Karpas-422 (cell line): ENCODE measurements at regions not wholly inside any gene's neighbourhood (a gene's known extent, or its start where the extent isn't known, plus 50 kb on each side); places are given as distances from the start of the nearest gene placed in this dataset.

ENCODE experiments used
- DNase-seq: peaks from one replicate; pipeline ENCODE4 v3.0.0-alpha.2; 2015
- H2AFZ ChIP-seq: fragments of 200-600 bp; sonication (generic); 2 replicates; pipeline ENCODE4 v1.6.1; 2014; ENCODE audit warnings: antibody characterized with exemption, low read length, mixed read lengths
- H3K27ac ChIP-seq: fragments of 200-600 bp; sonication (generic); 2 replicates; pipeline ENCODE4 v1.5.1; 2014; ENCODE audit warnings: mild to moderate bottlenecking, low read length, moderate library complexity
- H3K27me3 ChIP-seq: fragments of 200-600 bp; sonication (generic); 2 replicates; pipeline ENCODE4 v1.6.1; 2014; ENCODE audit warnings: low read length, mixed read lengths
- H3K36me3 ChIP-seq: fragments of 200-600 bp; sonication (generic); 2 replicates; pipeline ENCODE4 v1.6.1; 2014; ENCODE audit warnings: low read length, mixed read lengths; ENCODE audit not compliant: insufficient read depth
- H3K4me1 ChIP-seq: fragments of 200-600 bp; sonication (generic); 2 replicates; pipeline ENCODE4 v1.6.1; 2014; ENCODE audit warnings: mild to moderate bottlenecking, low read length, mixed read lengths
- H3K4me2 ChIP-seq: fragments of 200-600 bp; sonication (generic); 2 replicates; pipeline ENCODE4 v1.6.1; 2014; ENCODE audit warnings: low read length, low read depth, mild to moderate bottlenecking; ENCODE audit not compliant: poor library complexity, severe bottlenecking
- H3K4me3 ChIP-seq: fragments of 200-600 bp; sonication (generic); 2 replicates; pipeline ENCODE4 v1.5.1; 2014; ENCODE audit warnings: mild to moderate bottlenecking, antibody characterized with exemption, low read length, mixed read lengths
- H3K79me2 ChIP-seq: fragments of 200-600 bp; sonication (generic); 2 replicates; pipeline ENCODE4 v1.6.1; 2014; ENCODE audit warnings: mild to moderate bottlenecking, low read length, mixed read lengths
- H3K9ac ChIP-seq: fragments of 200-600 bp; sonication (generic); 2 replicates; pipeline ENCODE4 v1.6.0; 2014; ENCODE audit warnings: low read length
- H3K9me2 ChIP-seq: fragments of 200-600 bp; sonication (generic), shearing (Covaris generic); replicated peaks from 2 replicates; pipeline ENCODE4 v1.6.0; 2014; ENCODE audit warnings: mild to moderate bottlenecking, low read length, moderate library complexity; ENCODE audit not compliant: insufficient read depth
- H3K9me3 ChIP-seq: fragments of 300-700, 200-600 bp; sonication (generic); 2 replicates; pipeline ENCODE4 v1.6.1; 2014; ENCODE audit warnings: low read length, mixed read lengths
- H4K20me1 ChIP-seq: fragments of 200-600 bp; sonication (generic); 2 replicates; pipeline ENCODE4 v1.6.1; 2014; ENCODE audit warnings: mild to moderate bottlenecking, antibody characterized with exemption, low read length, low read depth; ENCODE audit not compliant: insufficient read depth

- Histone ChIP-seq H3K9me2 (no peaks in the 10 kb centered on the region), H3K4me1 (no peaks in the 10 kb centered on the region), H3K79me2 (no peaks in the 10 kb centered on the region), H3K36me3 (no peaks in the 10 kb centered on the region), H3K27ac (no peak overlapping the region), H3K4me3 (no peak overlapping the region), H3K27me3 (no peaks in the 10 kb centered on the region; the same call in 1 of the 2 replicates), H3K9me3 (no peaks in the 10 kb centered on the region), H2AFZ (no peak overlapping the region), H4K20me1 (no peaks in the 10 kb centered on the region), H3K9ac (no peak overlapping the region), H3K4me2 (no peak overlapping the region)
- DNase-seq = no peak
Measured at GRCh38 chr6:8657522-8657921, 222.2 kb upstream of the SLC35B3 start.

- Histone ChIP-seq H3K4me3 (no peak overlapping the region), H4K20me1 (no peaks in the 10 kb centered on the region), H3K9ac (no peak overlapping the region), H3K9me2 (no peaks in the 10 kb centered on the region), H3K36me3 (no peaks in the 10 kb centered on the region), H3K4me1 (no peaks in the 10 kb centered on the region), H3K9me3 (no peaks in the 10 kb centered on the region), H2AFZ (no peak overlapping the region), H3K27ac (no peak overlapping the region), H3K79me2 (no peaks in the 10 kb centered on the region), H3K4me2 (no peak overlapping the region), H3K27me3 (no peaks in the 10 kb centered on the region; the same call in 1 of the 2 replicates)
- no peak for DNase-seq
Measured at GRCh38 chr6:8655670-8656454, 220.5 kb upstream of the SLC35B3 start.

- no peaks in the 10 kb centered on the region for H3K9me2 ChIP-seq
- H3K4me2 ChIP-seq = no peak overlapping the region
- H2AFZ ChIP-seq = no peak overlapping the region
- no peak for DNase-seq
- no peaks in the 10 kb centered on the region for H4K20me1 ChIP-seq
- no peaks in the 10 kb centered on the region for H3K9me3 ChIP-seq
- no peaks in the 10 kb centered on the region for H3K27me3 ChIP-seq
- H3K79me2 ChIP-seq = no peaks in the 10 kb centered on the region
- no peak overlapping the region for H3K27ac ChIP-seq
- H3K4me1 ChIP-seq = no peaks in the 10 kb centered on the region
- no peak overlapping the region for H3K4me3 ChIP-seq
- no peak overlapping the region for H3K9ac ChIP-seq
- no peaks in the 10 kb centered on the region for H3K36me3 ChIP-seq
Measured at GRCh38 chr6:8652710-8653109, 217.4 kb upstream of the SLC35B3 start.

- H2AFZ ChIP-seq = no peak overlapping the region
- no peaks in the 10 kb centered on the region for H3K9me3 ChIP-seq
- no peaks in the 10 kb centered on the region for H4K20me1 ChIP-seq
- H3K36me3 ChIP-seq = no peaks in the 10 kb centered on the region
- no peak overlapping the region for H3K4me2 ChIP-seq
- no peaks in the 10 kb centered on the region for H3K27me3 ChIP-seq
- no peak overlapping the region for H3K9ac ChIP-seq
- no peaks in the 10 kb centered on the region for H3K4me1 ChIP-seq
- no peaks in the 10 kb centered on the region for H3K79me2 ChIP-seq
- no peak for DNase-seq
- no peaks in the 10 kb centered on the region for H3K9me2 ChIP-seq
- H3K4me3 ChIP-seq = no peak overlapping the region
- no peak overlapping the region for H3K27ac ChIP-seq
Measured at GRCh38 chr6:8651998-8652397, 216.7 kb upstream of the SLC35B3 start.

- H3K79me2 ChIP-seq = no peaks in the 10 kb centered on the region
- H3K4me2 ChIP-seq = no peak overlapping the region
- no peaks in the 10 kb centered on the region for H3K9me2 ChIP-seq
- no peak overlapping the region for H3K27ac ChIP-seq
- H3K4me1 ChIP-seq = no peaks in the 10 kb centered on the region
- H3K27me3 ChIP-seq = no peaks in the 10 kb centered on the region
- H3K36me3 ChIP-seq = no peaks in the 10 kb centered on the region
- H4K20me1 ChIP-seq = no peaks in the 10 kb centered on the region
- H3K9me3 ChIP-seq = peaks cover 3% of the 10 kb centered on the region; the same call in 1 of the 2 replicates
- H2AFZ ChIP-seq = no peak overlapping the region
- no peak overlapping the region for H3K9ac ChIP-seq
- DNase-seq = no peak
- H3K4me3 ChIP-seq = no peak overlapping the region
Measured at GRCh38 chr6:8645212-8645611, 209.9 kb upstream of the SLC35B3 start.

GRCh38 chr6:8644306-8644705 is 209.0 kb upstream of the SLC35B3 start:
- Histone ChIP-seq H3K27ac (no peak overlapping the region), H3K9ac (no peak overlapping the region), H3K9me3 (peaks cover 3% of the 10 kb centered on the region; the same call in 1 of the 2 replicates), H3K27me3 (no peaks in the 10 kb centered on the region), H4K20me1 (no peaks in the 10 kb centered on the region), H3K4me3 (no peak overlapping the region), H3K4me1 (no peaks in the 10 kb centered on the region), H3K9me2 (no peaks in the 10 kb centered on the region), H3K4me2 (no peak overlapping the region), H3K36me3 (no peaks in the 10 kb centered on the region), H3K79me2 (no peaks in the 10 kb centered on the region), H2AFZ (no peak overlapping the region)
- DNase-seq = no peak

- H3K27me3 ChIP-seq = no peaks in the 10 kb centered on the region
- no peak for DNase-seq
- no peaks in the 10 kb centered on the region for H3K36me3 ChIP-seq
- H3K4me2 ChIP-seq = no peak overlapping the region
- H3K9me2 ChIP-seq = no peaks in the 10 kb centered on the region
- peaks cover 3% of the 10 kb centered on the region; the same call in 1 of the 2 replicates for H3K9me3 ChIP-seq
- no peak overlapping the region for H3K9ac ChIP-seq
- no peaks in the 10 kb centered on the region for H4K20me1 ChIP-seq
- no peak overlapping the region for H3K4me3 ChIP-seq
- H2AFZ ChIP-seq = no peak overlapping the region
- H3K4me1 ChIP-seq = no peaks in the 10 kb centered on the region
- no peaks in the 10 kb centered on the region for H3K79me2 ChIP-seq
- H3K27ac ChIP-seq = no peak overlapping the region
Measured at GRCh38 chr6:8642854-8643253, 207.5 kb upstream of the SLC35B3 start.

GRCh38 chr6:8642131-8642530 is 206.8 kb upstream of the SLC35B3 start:
- no peaks in the 10 kb centered on the region for H3K36me3 ChIP-seq
- no peak overlapping the region for H3K27ac ChIP-seq
- H2AFZ ChIP-seq = no peak overlapping the region
- no peaks in the 10 kb centered on the region for H3K9me2 ChIP-seq
- no peaks in the 10 kb centered on the region for H3K27me3 ChIP-seq
- peaks cover 3% of the 10 kb centered on the region; the same call in 1 of the 2 replicates for H3K9me3 ChIP-seq
- H3K9ac ChIP-seq = no peak overlapping the region
- H3K4me3 ChIP-seq = no peak overlapping the region
- H3K4me2 ChIP-seq = no peak overlapping the region
- no peak for DNase-seq
- H4K20me1 ChIP-seq = no peaks in the 10 kb centered on the region
- no peaks in the 10 kb centered on the region for H3K79me2 ChIP-seq
- H3K4me1 ChIP-seq = no peaks in the 10 kb centered on the region
